Kidney (tissue), 13 donors: ENCODE measurements at regions not wholly inside any gene's neighbourhood (a gene's known extent, or its start where the extent isn't known, plus 50 kb on each side); places are given as distances from the start of the nearest gene placed in this dataset.
A peak's percentile ranks its signal among the peaks of the same experiment; 100 is the strongest.

Experiments
- DNase-seq, 5 donors: peaks; one replicate each; pipeline ENCODE4 v3.0.0-alpha.2; 2013 to 2020
- FAIRE-seq: peaks from 2 replicates; lab custom pipeline; 2012; peaks lifted over from hg19 to GRCh38; lab: Jason Lieb, UNC
- H3K27ac ChIP-seq, 2 donors: one replicate each; pipeline ENCODE4 v1.7.0; 2013; ENCODE audit warnings: low read depth in 2 of 2, low read length in 2 of 2, inconsistent platforms in 1 of 2
- H3K27me3 ChIP-seq: one replicate; pipeline ENCODE4 v1.7.1; 2013; ENCODE audit warnings: low read length, inconsistent platforms; ENCODE audit not compliant: control insufficient read depth, insufficient read depth
- H3K36me3 ChIP-seq, 3 donors: one replicate each; pipeline versions ENCODE4 v1.7.0 to v1.7.1; 2013; ENCODE audit warnings: low read length in 3 of 3, control low read depth in 1 of 3, inconsistent platforms in 1 of 3; ENCODE audit not compliant: insufficient read depth in 3 of 3, control insufficient read depth in 2 of 3
- H3K4me1 ChIP-seq, 3 donors: one replicate each; pipeline versions ENCODE4 v1.7.0 to v1.7.1; 2013; ENCODE audit warnings: low read length in 3 of 3, inconsistent platforms in 1 of 3, low read depth in 1 of 3; ENCODE audit not compliant: control insufficient read depth in 2 of 3, insufficient read depth in 2 of 3
- H3K4me3 ChIP-seq, 3 donors: one replicate each; pipeline versions ENCODE4 v1.7.0 to v1.8.1; 2013; ENCODE audit warnings: low read length in 3 of 3, control low read depth in 1 of 3, inconsistent platforms in 1 of 3
- H3K9ac ChIP-seq, 3 donors: one replicate each; pipeline versions ENCODE4 v1.7.0 to v1.7.1; 2013; ENCODE audit warnings: low read length in 3 of 3, control low read depth in 1 of 3, inconsistent platforms in 1 of 3
- H3K9me3 ChIP-seq, 3 donors: one replicate each; pipeline versions ENCODE4 v1.7.0 to v1.7.1; 2013; ENCODE audit warnings: low read length in 3 of 3, control low read depth in 1 of 3, inconsistent platforms in 1 of 3; ENCODE audit not compliant: control insufficient read depth in 2 of 3, insufficient read depth in 1 of 3
- CTCF ChIP-seq: IDR thresholded peaks from 3 replicates; pipeline ENCODE4 v1.5.1; 2012; ENCODE audit warnings: mild to moderate bottlenecking, moderate library complexity, borderline replicate concordance; ENCODE audit not compliant: insufficient read depth; ENCODE audit errors: extremely low read depth
- intact Hi-C: fragments of 100-400 bp; cut with DNase I; formaldehyde crosslinking; loops from one replicate; pipeline ENCODE4 v1.11.1; 2022
- donor health status: control.
- donor health status: control.
- donor health status: control.
- donor health status: control.
- donor health status: control.
- donor health status: DM: yes; HTN: yes; CAD: no.
- donor health status: Normal renal cell carcinoma (clear cell type).

GRCh38 chr9:4370501-4370900 lies 70.6 kb upstream of the GLIS3 start:
- Histone ChIP-seq H3K27me3 (no peaks in the 10 kb centered on the region), H3K36me3 (no peaks in the 10 kb centered on the region), H3K27ac (no peak overlapping the region), H3K4me1 (no peaks in the 10 kb centered on the region), H3K9me3 (no peaks in the 10 kb centered on the region), H3K4me3 (no peak overlapping the region), H3K9ac (no peak overlapping the region)
- FAIRE-seq = no peak
- no peak for TF ChIP-seq CTCF
- intact Hi-C loops = no loop called here
- DNase-seq = no peak

GRCh38 chr9:4366591-4367330 lies 66.9 kb upstream of the GLIS3 start:
- H3K4me3 ChIP-seq = no peak overlapping the region
- TF ChIP-seq CTCF = peak; percentile 65
- H3K9ac ChIP-seq = no peak overlapping the region
- DNase-seq = peak in 2 of 5 donors; percentile 14 to 22
- FAIRE-seq = no peak
- intact Hi-C loops = no loop called here
- H3K27me3 ChIP-seq = no peaks in the 10 kb centered on the region
- H3K27ac ChIP-seq = no peak overlapping the region
- H3K9me3 ChIP-seq = no peaks in the 10 kb centered on the region
- no peaks in the 10 kb centered on the region for H3K36me3 ChIP-seq
- H3K4me1 ChIP-seq = no peaks in the 10 kb centered on the region

- DNase-seq (no peak), FAIRE-seq (no peak)
- no peak overlapping the region for H3K4me3 ChIP-seq
- no peak overlapping the region for H3K27ac ChIP-seq
- H3K9ac ChIP-seq = no peak overlapping the region
- H3K36me3 ChIP-seq = no peaks in the 10 kb centered on the region
- H3K4me1 ChIP-seq = no peaks in the 10 kb centered on the region
- no peaks in the 10 kb centered on the region for H3K9me3 ChIP-seq
- TF ChIP-seq CTCF = no peak
- intact Hi-C loops = no loop called here
- no peaks in the 10 kb centered on the region for H3K27me3 ChIP-seq
Measured at GRCh38 chr9:4365055-4365454, 65.2 kb upstream of the GLIS3 start.
